MM.1S (cell line): ENCODE measurements at regions not wholly inside any gene's neighbourhood (a gene's known extent, or its start where the extent isn't known, plus 50 kb on each side); places are given as distances from the start of the nearest gene placed in this dataset.

Experiments
- DNase-seq: peaks from one replicate; pipeline ENCODE4 v3.0.0-alpha.2; 2015
- H2AFZ ChIP-seq: fragments of 300-600 bp; sonication (generic); 2 replicates; pipeline ENCODE4 v1.6.0; 2016; ENCODE audit warnings: antibody characterized with exemption, low read length
- H3F3A ChIP-seq: fragments of 300-600 bp; sonication (generic); 2 replicates; pipeline ENCODE4 v1.6.1; 2016; ENCODE audit warnings: mild to moderate bottlenecking, antibody characterized with exemption, low read length, moderate library complexity, mixed read lengths; ENCODE audit not compliant: insufficient read depth
- H3K27ac ChIP-seq: fragments of 300-600 bp; sonication (generic); 2 replicates; pipeline ENCODE4 v1.5.1; 2016; ENCODE audit warnings: mild to moderate bottlenecking, low read length
- H3K27me3 ChIP-seq: fragments of 300-600 bp; sonication (generic); replicated peaks from 2 replicates; pipeline ENCODE4 v1.6.0; 2016; ENCODE audit warnings: low read length; ENCODE audit not compliant: insufficient read depth
- H3K36me3 ChIP-seq: fragments of 300-600 bp; sonication (generic); replicated peaks from 2 replicates; pipeline ENCODE4 v1.6.1; 2016; ENCODE audit warnings: mild to moderate bottlenecking, low read length, mixed read lengths; ENCODE audit not compliant: insufficient read depth
- H3K4me1 ChIP-seq: fragments of 300-600 bp; sonication (generic); 2 replicates; pipeline ENCODE4 v1.6.1; 2016; ENCODE audit warnings: low read length, mixed read lengths
- H3K4me2 ChIP-seq: fragments of 300-600 bp; sonication (generic); 2 replicates; pipeline ENCODE4 v1.6.0; 2016; ENCODE audit warnings: low read depth, low read length
- H3K4me3 ChIP-seq: fragments of 300-600 bp; sonication (generic); 2 replicates; pipeline ENCODE4 v1.5.1; 2016; ENCODE audit warnings: low read length, mixed read lengths
- H3K79me2 ChIP-seq: fragments of 300-600 bp; sonication (generic); 2 replicates; pipeline ENCODE4 v1.6.1; 2016; ENCODE audit warnings: mixed run types, low read length, mixed read lengths
- H3K9ac ChIP-seq: fragments of 300-600 bp; sonication (generic); 2 replicates; pipeline ENCODE4 v1.6.1; 2016; ENCODE audit warnings: low read length, mixed read lengths
- H3K9me2 ChIP-seq: fragments of 300-600 bp; sonication (generic); replicated peaks from 2 replicates; pipeline ENCODE4 v1.6.1; 2016; ENCODE audit warnings: mild to moderate bottlenecking, low read length, mixed read lengths; ENCODE audit not compliant: insufficient read depth
- H3K9me3 ChIP-seq: fragments of 300-600 bp; sonication (generic); replicated peaks from 2 replicates; pipeline ENCODE4 v1.6.1; 2016; ENCODE audit warnings: mild to moderate bottlenecking, low read length, mixed read lengths; ENCODE audit not compliant: insufficient read depth
- H4K20me1 ChIP-seq: fragments of 300-600 bp; sonication (generic); 2 replicates; pipeline ENCODE4 v1.6.1; 2016; ENCODE audit warnings: mild to moderate bottlenecking, low read length, moderate library complexity, mixed read lengths; ENCODE audit not compliant: insufficient read depth
- EZH2 ChIP-seq: fragments of 300-600 bp; sonication (generic); optimal IDR thresholded peaks from 2 replicates; pipeline ENCODE3; 2017; ENCODE audit warnings: low read depth, mild to moderate bottlenecking, antibody characterized with exemption, low read length, mixed read lengths
- EZH2phosphoT487 ChIP-seq: fragments of 300-600 bp; sonication (generic); IDR thresholded peaks from 2 replicates; pipeline ENCODE4 v1.6.1; 2018; ENCODE audit warnings: antibody characterized with exemption, low read length
- TF ChIP-seq, protein P1 (sequence below): fragments of 300-600 bp; sonication (generic); IDR thresholded peaks from 2 replicates; pipeline ENCODE4 v1.5.1; 2016; ENCODE audit warnings: antibody characterized with exemption, low read length, mixed read lengths

DNA sequence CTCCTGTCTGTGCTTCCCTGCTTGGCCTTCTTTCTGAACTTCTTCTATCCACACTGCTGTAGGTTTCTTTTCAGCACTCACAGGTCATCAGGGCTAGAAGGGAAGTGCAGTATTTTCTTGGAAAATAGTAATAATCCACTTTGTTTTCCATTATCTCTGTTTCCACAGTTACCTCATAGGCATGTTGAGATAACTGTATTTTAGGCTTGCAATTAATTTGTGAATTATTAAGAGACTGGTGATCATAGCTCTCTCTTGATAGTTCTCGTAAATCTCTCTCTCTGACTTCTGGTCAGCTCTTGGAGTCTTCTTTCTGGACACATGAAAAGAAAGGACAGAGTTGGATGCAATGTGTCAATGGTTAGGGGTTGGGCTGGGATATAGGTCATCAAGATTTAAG lies 243.6 kb upstream of the IGFBP3 start:
- TF ChIP-seq, protein P1, sequence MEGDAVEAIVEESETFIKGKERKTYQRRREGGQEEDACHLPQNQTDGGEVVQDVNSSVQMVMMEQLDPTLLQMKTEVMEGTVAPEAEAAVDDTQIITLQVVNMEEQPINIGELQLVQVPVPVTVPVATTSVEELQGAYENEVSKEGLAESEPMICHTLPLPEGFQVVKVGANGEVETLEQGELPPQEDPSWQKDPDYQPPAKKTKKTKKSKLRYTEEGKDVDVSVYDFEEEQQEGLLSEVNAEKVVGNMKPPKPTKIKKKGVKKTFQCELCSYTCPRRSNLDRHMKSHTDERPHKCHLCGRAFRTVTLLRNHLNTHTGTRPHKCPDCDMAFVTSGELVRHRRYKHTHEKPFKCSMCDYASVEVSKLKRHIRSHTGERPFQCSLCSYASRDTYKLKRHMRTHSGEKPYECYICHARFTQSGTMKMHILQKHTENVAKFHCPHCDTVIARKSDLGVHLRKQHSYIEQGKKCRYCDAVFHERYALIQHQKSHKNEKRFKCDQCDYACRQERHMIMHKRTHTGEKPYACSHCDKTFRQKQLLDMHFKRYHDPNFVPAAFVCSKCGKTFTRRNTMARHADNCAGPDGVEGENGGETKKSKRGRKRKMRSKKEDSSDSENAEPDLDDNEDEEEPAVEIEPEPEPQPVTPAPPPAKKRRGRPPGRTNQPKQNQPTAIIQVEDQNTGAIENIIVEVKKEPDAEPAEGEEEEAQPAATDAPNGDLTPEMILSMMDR: no peak
- TF ChIP-seq EZH2 (no peak), EZH2phosphoT487 (no peak)
- Histone ChIP-seq H2AFZ (no peak overlapping the region), H3K79me2 (no peaks in the 10 kb centered on the region)

DNA sequence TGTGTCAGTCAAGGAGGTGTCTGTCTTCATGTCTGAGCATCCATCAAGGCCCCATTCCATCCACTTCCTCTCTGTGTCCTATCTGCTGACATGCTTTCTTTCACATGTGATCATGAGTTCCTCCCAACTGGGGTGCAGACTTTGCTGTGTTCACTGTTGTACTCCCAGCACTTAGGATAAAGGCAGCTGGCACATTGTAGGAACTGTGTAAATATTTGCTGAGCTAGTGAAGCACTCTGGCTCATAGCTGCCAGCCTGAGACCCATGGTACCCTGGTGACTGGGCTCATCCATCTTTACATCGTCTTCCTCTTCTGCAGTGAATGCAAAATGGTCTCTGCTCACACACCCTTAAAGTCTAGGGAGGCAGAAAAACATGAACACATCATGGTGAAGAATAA lies 242.2 kb upstream of the IGFBP3 start:
- Histone ChIP-seq H3K36me3 (no peaks in the 10 kb centered on the region), H3K27ac (no peak overlapping the region)
- no peak for DNase-seq

More for the DNA sequence above, 243.6 kb upstream of the IGFBP3 start:
- H4K20me1 ChIP-seq: no peaks in the 10 kb centered on the region
- no peak overlapping the region for H3K9ac ChIP-seq
- no peak for DNase-seq
- H3F3A ChIP-seq: no peaks in the 10 kb centered on the region
- H3K4me2 ChIP-seq: no peak overlapping the region
- no peaks in the 10 kb centered on the region for H3K36me3 ChIP-seq
- H3K27me3 ChIP-seq: no peaks in the 10 kb centered on the region
- no peaks in the 10 kb centered on the region for H3K9me3 ChIP-seq
- H3K4me1 ChIP-seq: no peaks in the 10 kb centered on the region
- no peak overlapping the region for H3K27ac ChIP-seq
- no peak overlapping the region for H3K4me3 ChIP-seq
- no peaks in the 10 kb centered on the region for H3K9me2 ChIP-seq

DNA sequence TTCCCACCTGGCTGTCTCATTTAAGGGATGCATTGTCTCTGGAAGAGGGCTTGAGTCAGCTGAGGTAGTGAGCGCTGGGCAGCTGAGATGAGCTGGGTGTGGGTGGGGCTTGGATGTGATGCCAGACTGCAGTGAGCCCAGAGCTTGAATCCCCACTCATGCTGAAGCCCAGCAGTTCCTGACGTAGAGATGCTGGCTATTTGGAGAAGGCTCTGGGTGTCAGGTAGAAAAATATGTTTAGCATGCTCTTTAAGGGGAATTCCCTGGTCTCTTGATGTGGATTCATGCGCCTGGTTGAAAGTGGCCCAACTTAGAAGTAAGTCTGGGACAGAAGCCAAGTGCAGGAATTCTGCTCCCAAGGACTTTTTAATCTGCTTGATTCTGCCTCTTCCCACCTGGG lies 241.5 kb upstream of the IGFBP3 start:
- Histone ChIP-seq H3F3A (no peaks in the 10 kb centered on the region), H3K27ac (no peak overlapping the region)
- no peak for DNase-seq

More for the DNA sequence above, 242.2 kb upstream of the IGFBP3 start:
- no peak overlapping the region for H2AFZ ChIP-seq
- no peaks in the 10 kb centered on the region for H4K20me1 ChIP-seq
- no peak overlapping the region for H3K9ac ChIP-seq
- H3K79me2 ChIP-seq: no peaks in the 10 kb centered on the region
- no peaks in the 10 kb centered on the region for H3K27me3 ChIP-seq
- no peaks in the 10 kb centered on the region for H3K9me3 ChIP-seq
- H3K4me3 ChIP-seq: no peak overlapping the region
- no peaks in the 10 kb centered on the region for H3K9me2 ChIP-seq
- TF ChIP-seq EZH2phosphoT487 (no peak), EZH2 (no peak)
- TF ChIP-seq, protein P1: no peak
- no peaks in the 10 kb centered on the region for H3F3A ChIP-seq
- H3K4me1 ChIP-seq: no peaks in the 10 kb centered on the region
- H3K4me2 ChIP-seq: no peak overlapping the region

More for the DNA sequence above, 241.5 kb upstream of the IGFBP3 start:
- Histone ChIP-seq H3K4me1 (no peaks in the 10 kb centered on the region), H3K9ac (no peak overlapping the region), H3K4me3 (no peak overlapping the region), H2AFZ (no peak overlapping the region), H3K4me2 (no peak overlapping the region), H3K9me3 (no peaks in the 10 kb centered on the region), H4K20me1 (no peaks in the 10 kb centered on the region), H3K36me3 (no peaks in the 10 kb centered on the region), H3K27me3 (no peaks in the 10 kb centered on the region), H3K79me2 (no peaks in the 10 kb centered on the region), H3K9me2 (no peaks in the 10 kb centered on the region)
- TF ChIP-seq, protein P1: no peak
- TF ChIP-seq EZH2: no peak
- TF ChIP-seq EZH2phosphoT487: no peak
